Neural cell (in vitro differentiated cells): ENCODE measurements at regions not wholly inside any gene's neighbourhood (a gene's known extent, or its start where the extent isn't known, plus 50 kb on each side); places are given as distances from the start of the nearest gene placed in this dataset.

Experiments
- H2AFZ ChIP-seq: fragments of 200-600, 300-800 bp; sonication (generic), shearing (Covaris generic); 2 replicates; pipeline ENCODE4 v1.6.0; 2014; ENCODE audit warnings: low read depth, mild to moderate bottlenecking, antibody characterized with exemption, low read length, moderate library complexity
- H3F3A ChIP-seq: fragments of 200-600 bp; shearing (Covaris generic); 2 replicates; pipeline ENCODE4 v1.6.1; 2016; ENCODE audit warnings: mild to moderate bottlenecking, moderate library complexity, mixed read lengths, antibody characterized with exemption, low read length; ENCODE audit not compliant: insufficient read depth, poor library complexity, severe bottlenecking
- H3K27ac ChIP-seq: fragments of 200-600, 300-800 bp; sonication (generic), shearing (Covaris generic); 2 replicates; pipeline ENCODE4 v1.5.1; 2014; ENCODE audit warnings: mild to moderate bottlenecking, low read length, moderate library complexity
- H3K27me3 ChIP-seq: fragments of 300-800, 200-600 bp; sonication (generic), shearing (Covaris generic); 2 replicates; pipeline ENCODE4 v1.6.0; 2014; ENCODE audit warnings: mild to moderate bottlenecking, low read depth, low read length, moderate library complexity; ENCODE audit not compliant: insufficient read depth
- H3K36me3 ChIP-seq: fragments of 300-800, 200-600 bp; sonication (generic), shearing (Covaris generic); 2 replicates; pipeline ENCODE4 v1.5.1; 2014; ENCODE audit warnings: mild to moderate bottlenecking, antibody characterized with exemption, low read length, moderate library complexity; ENCODE audit not compliant: insufficient read depth
- H3K4me2 ChIP-seq: fragments of 300-800, 200-600 bp; sonication (generic), shearing (Covaris generic); 2 replicates; pipeline ENCODE4 v1.6.0; 2014; ENCODE audit warnings: mild to moderate bottlenecking, low read length
- H3K4me3 ChIP-seq: fragments of 300-800, 200-600 bp; sonication (generic), shearing (Covaris generic); 2 replicates; pipeline ENCODE4 v1.5.1; 2014; ENCODE audit warnings: mild to moderate bottlenecking, low read length, moderate library complexity
- H3K79me2 ChIP-seq: fragments of 200-600 bp; shearing (Covaris generic); replicated peaks from 2 replicates; pipeline ENCODE4 v1.6.0; 2014; ENCODE audit warnings: mild to moderate bottlenecking, low read length, moderate library complexity; ENCODE audit not compliant: insufficient read depth
- H3K9ac ChIP-seq: fragments of 300-800, 200-600 bp; sonication (generic), shearing (Covaris generic); 2 replicates; pipeline ENCODE4 v1.6.1; 2016; ENCODE audit warnings: mild to moderate bottlenecking, low read length, mixed read lengths
- H3K9me2 ChIP-seq: fragments of 200-600 bp; shearing (Covaris generic); 2 replicates; pipeline ENCODE4 v1.6.1; 2016; ENCODE audit warnings: mild to moderate bottlenecking, low read length, mixed read lengths; ENCODE audit not compliant: insufficient read depth
- H3K9me3 ChIP-seq: fragments of 200-600, 300-800 bp; sonication (generic), shearing (Covaris generic); 2 replicates; pipeline ENCODE4 v1.6.1; 2016; ENCODE audit warnings: mild to moderate bottlenecking, mixed run types, low read length, moderate library complexity, mixed read lengths
- H4K20me1 ChIP-seq: fragments of 200-600 bp; shearing (Covaris generic); 2 replicates; pipeline ENCODE4 v1.6.1; 2016; ENCODE audit warnings: mild to moderate bottlenecking, mixed run types; ENCODE audit not compliant: insufficient read depth
- CTCF ChIP-seq: fragments of 450-650 bp; IDR thresholded peaks from 2 replicates; pipeline ENCODE4 v1.5.1; 2014; ENCODE audit warnings: antibody characterized with exemption, mild to moderate bottlenecking, moderate library complexity; ENCODE audit not compliant: poor library complexity, severe bottlenecking
- EP300 ChIP-seq: fragments of 450-650 bp; conservative IDR thresholded peaks from 2 replicates; pipeline ENCODE4 v1.6.1; 2014; ENCODE audit warnings: antibody characterized with exemption, mild to moderate bottlenecking, moderate library complexity; ENCODE audit not compliant: poor library complexity, severe bottlenecking
- EZH2 ChIP-seq: fragments of 200-600, 300-800 bp; shearing (Covaris generic), sonication (generic); IDR thresholded peaks from 2 replicates; pipeline ENCODE4 v1.6.1; 2014; ENCODE audit warnings: antibody characterized with exemption, low read length, borderline replicate concordance, mild to moderate bottlenecking; ENCODE audit not compliant: insufficient read depth, poor library complexity, severe bottlenecking
- MXI1 ChIP-seq: fragments of 450-650 bp; conservative IDR thresholded peaks from 2 replicates; pipeline ENCODE4 v1.6.1; 2014; ENCODE audit warnings: antibody characterized with exemption, mild to moderate bottlenecking; ENCODE audit not compliant: poor library complexity, severe bottlenecking
- RAD21 ChIP-seq: fragments of 450-650 bp; conservative IDR thresholded peaks from 2 replicates; pipeline ENCODE4 v1.6.1; 2014; ENCODE audit warnings: antibody characterized with exemption, mild to moderate bottlenecking, moderate library complexity
- REST ChIP-seq: IDR thresholded peaks from 2 replicates; pipeline ENCODE4 v1.6.1; 2012; ENCODE audit warnings: borderline replicate concordance
- SMC3 ChIP-seq: fragments of 450-650 bp; conservative IDR thresholded peaks from 2 replicates; pipeline ENCODE4 v1.6.1; 2014; ENCODE audit warnings: antibody characterized with exemption, mild to moderate bottlenecking, moderate library complexity; ENCODE audit not compliant: poor library complexity
- TAF1 ChIP-seq: IDR thresholded peaks from 2 replicates; pipeline ENCODE4 v1.6.1; 2012; ENCODE audit warnings: low read depth

GRCh38 chr16:51057969-51058337 is 93.1 kb downstream of the SALL1 start:
- Histone ChIP-seq H3K27ac (no peak overlapping the region), H3K9ac (no peak overlapping the region)

GRCh38 chr16:51057102-51057793 is 93.8 kb downstream of the SALL1 start:
- Histone ChIP-seq H4K20me1 (no peaks in the 10 kb centered on the region), H2AFZ (no peak overlapping the region), H3K4me3 (no peak overlapping the region), H3K9me3 (no peaks in the 10 kb centered on the region), H3K9ac (no peak overlapping the region), H3K4me2 (no peak overlapping the region), H3K27ac (no peak overlapping the region), H3F3A (no peaks in the 10 kb centered on the region), H3K79me2 (no peaks in the 10 kb centered on the region), H3K27me3 (no peaks in the 10 kb centered on the region), H3K9me2 (no peaks in the 10 kb centered on the region), H3K36me3 (no peaks in the 10 kb centered on the region)
- TF ChIP-seq REST (no peak), CTCF (no peak), SMC3 (no peak), TAF1 (no peak), MXI1 (no peak)

More at GRCh38 chr16:51057969-51058337, 93.1 kb downstream of the SALL1 start:
- no peak overlapping the region for H3K4me3 ChIP-seq
- TF ChIP-seq EZH2 (no peak), REST (no peak), RAD21 (no peak), TAF1 (no peak), SMC3 (no peak), EP300 (no peak), CTCF (no peak), MXI1 (no peak)
- no peaks in the 10 kb centered on the region for H3F3A ChIP-seq
- no peak overlapping the region for H2AFZ ChIP-seq
- no peaks in the 10 kb centered on the region for H4K20me1 ChIP-seq
- no peaks in the 10 kb centered on the region for H3K36me3 ChIP-seq
- H3K4me2 ChIP-seq, result no peak overlapping the region
- H3K9me3 ChIP-seq, result no peaks in the 10 kb centered on the region
- H3K79me2 ChIP-seq, result no peaks in the 10 kb centered on the region
- no peaks in the 10 kb centered on the region for H3K27me3 ChIP-seq
- no peaks in the 10 kb centered on the region for H3K9me2 ChIP-seq
